Astrocyte (in vitro differentiated cells and primary cell): ENCODE measurements at regions not wholly inside any gene's neighbourhood (a gene's known extent, or its start where the extent isn't known, plus 50 kb on each side); places are given as distances from the start of the nearest gene placed in this dataset.

Source experiments
- DNase-seq: peaks from one replicate; pipeline ENCODE4 v3.0.0-alpha.2; 2010; ENCODE audit warnings: low read depth
- FAIRE-seq: peaks from 2 replicates; lab custom pipeline; 2011; peaks lifted over from hg19 to GRCh38; lab: Jason Lieb, UNC
- H2AFZ ChIP-seq: 2 replicates; pipeline ENCODE4 v1.6.0; 2012; ENCODE audit warnings: low read depth, low read length, inconsistent platforms
- H3K27ac ChIP-seq: 2 replicates; pipeline ENCODE4 v1.5.1; 2011; ENCODE audit warnings: low read depth, low read length, inconsistent platforms
- H3K27me3 ChIP-seq: 2 replicates; pipeline ENCODE4 v1.6.0; 2011; ENCODE audit warnings: low read length, inconsistent platforms; ENCODE audit not compliant: insufficient read depth
- H3K36me3 ChIP-seq: 2 replicates; pipeline ENCODE4 v1.5.1; 2011; ENCODE audit warnings: low read length, inconsistent platforms; ENCODE audit not compliant: insufficient read depth
- H3K4me1 ChIP-seq: 2 replicates; pipeline ENCODE4 v1.5.1; 2011; ENCODE audit warnings: low read length, inconsistent platforms; ENCODE audit not compliant: insufficient read depth
- H3K4me2 ChIP-seq: 2 replicates; pipeline ENCODE4 v1.6.0; 2012; ENCODE audit warnings: low read length, inconsistent platforms
- H3K4me3 ChIP-seq: 2 replicates; pipeline ENCODE4 v1.5.1; 2011; ENCODE audit warnings: low read depth, mild to moderate bottlenecking, low read length, inconsistent platforms; ENCODE audit not compliant: insufficient read depth
- H3K79me2 ChIP-seq: 2 replicates; pipeline ENCODE4 v1.6.0; 2012; ENCODE audit warnings: mild to moderate bottlenecking, low read length, inconsistent platforms; ENCODE audit not compliant: insufficient read depth
- H3K9ac ChIP-seq: 2 replicates; pipeline ENCODE4 v1.6.0; 2012; ENCODE audit warnings: mild to moderate bottlenecking, low read length, inconsistent platforms
- H3K9me3 ChIP-seq: 2 replicates; pipeline ENCODE4 v1.5.1; 2012; ENCODE audit warnings: low read depth, mild to moderate bottlenecking, low read length, inconsistent platforms; ENCODE audit not compliant: insufficient read depth
- H4K20me1 ChIP-seq: 2 replicates; pipeline ENCODE4 v1.6.0; 2012; ENCODE audit warnings: low read length, inconsistent platforms; ENCODE audit not compliant: insufficient read depth
- H3K27ac Mint-ChIP-seq: one replicate; pipeline ENCODE4 v1.8.0; 2021; ENCODE audit warnings: mild to moderate bottlenecking, mixed read lengths; ENCODE audit not compliant: unreplicated experiment
- H3K27me3 Mint-ChIP-seq: one replicate; pipeline ENCODE4 v1.8.0; 2021; ENCODE audit warnings: low read depth, mixed read lengths; ENCODE audit not compliant: unreplicated experiment
- H3K36me3 Mint-ChIP-seq: one replicate; pipeline ENCODE4 v1.8.0; 2021; ENCODE audit warnings: low read depth, mixed read lengths; ENCODE audit not compliant: unreplicated experiment
- H3K4me1 Mint-ChIP-seq: one replicate; pipeline ENCODE4 v1.8.0; 2021; ENCODE audit warnings: low read depth, mixed read lengths; ENCODE audit not compliant: unreplicated experiment
- H3K4me3 Mint-ChIP-seq: one replicate; pipeline ENCODE4 v1.8.0; 2021; ENCODE audit warnings: mild to moderate bottlenecking, moderate library complexity, mixed read lengths; ENCODE audit not compliant: unreplicated experiment
- H3K9me3 Mint-ChIP-seq: one replicate; pipeline ENCODE4 v1.8.0; 2021; ENCODE audit warnings: mild to moderate bottlenecking, mixed read lengths; ENCODE audit not compliant: unreplicated experiment
- CTCF ChIP-seq: IDR thresholded peaks from 2 replicates; pipeline ENCODE4 v1.5.1; 2011; ENCODE audit warnings: low read depth, mild to moderate bottlenecking, inconsistent platforms, low read length, moderate library complexity; ENCODE audit not compliant: insufficient read depth
- EZH2 ChIP-seq: IDR thresholded peaks from 2 replicates; pipeline ENCODE4 v1.6.1; 2012; ENCODE audit warnings: mild to moderate bottlenecking, low read length, inconsistent platforms; ENCODE audit not compliant: insufficient read depth

GRCh38 chr5:120789918-120790317 is 325.8 kb downstream of the PRR16 start:
- no peak overlapping the region for H2AFZ ChIP-seq
- H3K4me3 ChIP-seq: no peak overlapping the region
- no peak for FAIRE-seq
- H3K4me3 Mint-ChIP-seq: no peak overlapping the region
- no peaks in the 10 kb centered on the region for H3K36me3 ChIP-seq
- no peaks in the 10 kb centered on the region for H3K79me2 ChIP-seq
- H3K36me3 Mint-ChIP-seq: no peaks in the 10 kb centered on the region
- TF ChIP-seq CTCF (no peak), EZH2 (no peak)
- no peak overlapping the region for H3K27ac ChIP-seq
- H3K4me2 ChIP-seq: no peak overlapping the region
- no peaks in the 10 kb centered on the region for H3K27me3 ChIP-seq
- no peaks in the 10 kb centered on the region for H4K20me1 ChIP-seq
- DNase-seq: no peak
- H3K27me3 Mint-ChIP-seq: no peaks in the 10 kb centered on the region
- no peaks in the 10 kb centered on the region for H3K9me3 Mint-ChIP-seq
- H3K9ac ChIP-seq: no peak overlapping the region
- H3K27ac Mint-ChIP-seq: no peak overlapping the region
- no peaks in the 10 kb centered on the region for H3K9me3 ChIP-seq
- no peaks in the 10 kb centered on the region for H3K4me1 ChIP-seq
- no peaks in the 10 kb centered on the region for H3K4me1 Mint-ChIP-seq

GRCh38 chr5:120790339-120790738 is 326.2 kb downstream of the PRR16 start:
- H3K9me3 Mint-ChIP-seq: no peaks in the 10 kb centered on the region
- H2AFZ ChIP-seq: no peak overlapping the region
- no peaks in the 10 kb centered on the region for H3K79me2 ChIP-seq
- H3K4me1 ChIP-seq: no peaks in the 10 kb centered on the region
- H4K20me1 ChIP-seq: no peaks in the 10 kb centered on the region
- H3K9ac ChIP-seq: no peak overlapping the region
- H3K27ac Mint-ChIP-seq: no peak overlapping the region
- H3K4me3 Mint-ChIP-seq: no peak overlapping the region
- no peak for TF ChIP-seq CTCF
- TF ChIP-seq EZH2: no peak
- no peak overlapping the region for H3K27ac ChIP-seq
- no peak overlapping the region for H3K4me3 ChIP-seq
- no peaks in the 10 kb centered on the region for H3K36me3 ChIP-seq
- no peaks in the 10 kb centered on the region for H3K27me3 Mint-ChIP-seq
- DNase-seq (no peak), FAIRE-seq (no peak)
- H3K4me1 Mint-ChIP-seq: no peaks in the 10 kb centered on the region
- H3K27me3 ChIP-seq: no peaks in the 10 kb centered on the region
- no peaks in the 10 kb centered on the region for H3K9me3 ChIP-seq
- H3K4me2 ChIP-seq: no peak overlapping the region
- no peaks in the 10 kb centered on the region for H3K36me3 Mint-ChIP-seq

GRCh38 chr5:120792477-120792876 is 328.4 kb downstream of the PRR16 start:
- Histone ChIP-seq H2AFZ (no peak overlapping the region), H3K27me3 (no peaks in the 10 kb centered on the region), H3K4me3 (no peak overlapping the region), H3K79me2 (no peaks in the 10 kb centered on the region), H3K4me1 (no peaks in the 10 kb centered on the region), H4K20me1 (no peaks in the 10 kb centered on the region), H3K4me2 (no peak overlapping the region), H3K9me3 (no peaks in the 10 kb centered on the region), H3K27ac (no peak overlapping the region), H3K36me3 (no peaks in the 10 kb centered on the region), H3K9ac (no peak overlapping the region)
- H3K36me3 Mint-ChIP-seq: no peaks in the 10 kb centered on the region
- no peaks in the 10 kb centered on the region for H3K4me1 Mint-ChIP-seq
- TF ChIP-seq CTCF (no peak), EZH2 (no peak)
- H3K4me3 Mint-ChIP-seq: no peak overlapping the region
- FAIRE-seq (no peak), DNase-seq (no peak)
- H3K27ac Mint-ChIP-seq: no peak overlapping the region
- no peaks in the 10 kb centered on the region for H3K9me3 Mint-ChIP-seq
- H3K27me3 Mint-ChIP-seq: no peaks in the 10 kb centered on the region
